H1 (cell line): ENCODE measurements at regions not wholly inside any gene's neighbourhood (a gene's known extent, or its start where the extent isn't known, plus 50 kb on each side); places are given as distances from the start of the nearest gene placed in this dataset.

ENCODE experiments used
- CTCF ChIA-PET: fragments of 300-600 bp; sonication (Branson Sonifier 250); formaldehyde crosslinking; loops from one replicate; lab custom pipeline; 2021; ENCODE audit not compliant: partially characterized antibody; lab: Charles Lee
- POLR2A ChIA-PET: fragments of 300-600 bp; sonication (Branson Sonifier 250); formaldehyde crosslinking; loops from one replicate; lab custom pipeline; 2021; ENCODE audit warnings: inconsistent platforms; ENCODE audit not compliant: partially characterized antibody; lab: Charles Lee
- DNase-seq, 2 experiments: peaks; one replicate each; pipeline versions ENCODE4 v3.0.0 to v3.0.0-alpha.2; 2010 to 2022; ENCODE audit warnings: low spot score in 2 of 2, low read depth in 1 of 2, mixed read lengths in 1 of 2
- FAIRE-seq: peaks from 2 replicates; lab custom pipeline; 2011; peaks lifted over from hg19 to GRCh38; lab: Jason Lieb, UNC
- H2AFZ ChIP-seq: 2 replicates; pipeline ENCODE4 v1.8.1; 2012; ENCODE audit warnings: low read length, inconsistent platforms
- H2AK5ac ChIP-seq: 2 replicates; pipeline ENCODE4 v1.6.1; 2013; ENCODE audit warnings: low read depth, low read length
- H2BK120ac ChIP-seq: replicated peaks from 2 replicates; pipeline ENCODE3; 2013; ENCODE audit warnings: low read depth, low read length, inconsistent platforms
- H2BK12ac ChIP-seq: 2 replicates; pipeline ENCODE4 v1.6.1; 2013; ENCODE audit warnings: low read depth, low read length
- H2BK15ac ChIP-seq: 2 replicates; pipeline ENCODE4 v1.6.1; 2013; ENCODE audit warnings: low read length
- H2BK20ac ChIP-seq: 2 replicates; pipeline ENCODE4 v1.6.1; 2013; ENCODE audit warnings: low read length
- H2BK5ac ChIP-seq: 2 replicates; pipeline ENCODE4 v1.6.1; 2013; ENCODE audit warnings: low read depth, low read length
- H3K14ac ChIP-seq: 2 replicates; pipeline ENCODE4 v1.6.1; 2013; ENCODE audit warnings: inconsistent platforms; ENCODE audit not compliant: insufficient read length
- H3K18ac ChIP-seq: 2 replicates; pipeline ENCODE4 v1.6.1; 2013; ENCODE audit warnings: low read length; ENCODE audit errors: extremely low read depth
- H3K23ac ChIP-seq: 2 replicates; pipeline ENCODE4 v1.6.1; 2013; ENCODE audit warnings: inconsistent platforms; ENCODE audit not compliant: insufficient read length
- H3K23me2 ChIP-seq: 2 replicates; pipeline ENCODE4 v1.6.1; 2013; ENCODE audit warnings: low read depth, low read length
- H3K27ac ChIP-seq: 2 replicates; pipeline ENCODE4 v1.6.1; 2011; ENCODE audit warnings: low read depth, low read length, inconsistent platforms
- H3K27me3 ChIP-seq, 4 experiments: replicated peaks in 1 of 4; 1 replicate in 1 of 4; 2 replicates in 3 of 4; pipeline versions ENCODE4 v1.6.1 to v1.8.1; 2011 to 2013; ENCODE audit warnings: low read length in 3 of 4, mild to moderate bottlenecking in 3 of 4, inconsistent platforms in 2 of 4, mixed read lengths in 2 of 4, moderate library complexity in 1 of 4; ENCODE audit not compliant: control insufficient read depth in 3 of 4, insufficient read depth in 3 of 4; ENCODE audit errors: extremely low read depth in 1 of 4
- H3K36me3 ChIP-seq, 4 experiments: 2 replicates each; pipeline versions ENCODE4 v1.6.1 to v1.8.1; 2011 to 2013; ENCODE audit warnings: mild to moderate bottlenecking in 4 of 4, low read length in 3 of 4, moderate library complexity in 2 of 4, control low read depth in 1 of 4, inconsistent platforms in 1 of 4; ENCODE audit not compliant: insufficient read depth in 4 of 4, control insufficient read depth in 2 of 4
- H3K4ac ChIP-seq: replicated peaks from 2 replicates; pipeline ENCODE3; 2013; ENCODE audit warnings: low read length, low read depth, mixed read lengths, inconsistent platforms; ENCODE audit not compliant: insufficient read length
- H3K4me1 ChIP-seq, 4 experiments: replicated peaks in 1 of 4; 1 replicate in 1 of 4; 2 replicates in 3 of 4; pipeline versions ENCODE4 v1.6.1 to v1.8.1; 2011 to 2013; ENCODE audit warnings: low read length in 3 of 4, inconsistent platforms in 2 of 4, mixed read lengths in 1 of 4; ENCODE audit not compliant: insufficient read depth in 4 of 4, control insufficient read depth in 3 of 4
- H3K4me2 ChIP-seq, 2 experiments: 2 replicates each; pipeline versions ENCODE4 v1.6.1 to v1.8.1; 2011 to 2013; ENCODE audit warnings: low read depth in 2 of 2, low read length in 2 of 2, control low read depth in 1 of 2, inconsistent platforms in 1 of 2, mild to moderate bottlenecking in 1 of 2; ENCODE audit not compliant: insufficient read depth in 1 of 2
- H3K4me3 ChIP-seq, 4 experiments: fragments of 200-600, 300-600 bp in 1 of 4; sonication (generic), shearing (Covaris generic), sonication (Bioruptor Twin) in 1 of 4; 2 replicates each; pipeline versions ENCODE4 v1.5.1 to v1.8.1; 2011 to 2016; ENCODE audit warnings: low read length in 4 of 4, low read depth in 3 of 4, control low read depth in 2 of 4, inconsistent platforms in 2 of 4, mild to moderate bottlenecking in 2 of 4, mixed read lengths in 1 of 4, moderate library complexity in 1 of 4; ENCODE audit not compliant: insufficient read depth in 2 of 4; ENCODE audit errors: extremely low read depth in 1 of 4
- H3K56ac ChIP-seq: replicated peaks from 2 replicates; pipeline ENCODE3; 2013; ENCODE audit warnings: low read depth, mild to moderate bottlenecking, mixed read lengths, low read length, inconsistent platforms; ENCODE audit not compliant: insufficient read length
- H3K79me1 ChIP-seq: 2 replicates; pipeline ENCODE4 v1.6.1; 2013; ENCODE audit warnings: low read depth, low read length, control low read depth
- H3K79me2 ChIP-seq, 2 experiments: 2 replicates each; pipeline versions ENCODE4 v1.6.1 to v1.8.1; 2012 to 2013; ENCODE audit warnings: low read length in 2 of 2, mild to moderate bottlenecking in 2 of 2, inconsistent platforms in 1 of 2; ENCODE audit not compliant: insufficient read depth in 2 of 2, control insufficient read depth in 1 of 2
- H3K9ac ChIP-seq, 4 experiments: replicated peaks in 1 of 4; 1 replicate in 1 of 4; 2 replicates in 3 of 4; pipeline versions ENCODE4 v1.6.1 to v1.8.1; 2011 to 2013; ENCODE audit warnings: low read depth in 3 of 4, low read length in 3 of 4, control low read depth in 2 of 4, mild to moderate bottlenecking in 2 of 4, moderate library complexity in 2 of 4, inconsistent platforms in 1 of 4; ENCODE audit errors: extremely low read depth in 1 of 4
- H3K9me3 ChIP-seq, 2 experiments: 2 replicates each; pipeline versions ENCODE4 v1.6.1 to v1.8.1; 2012 to 2013; ENCODE audit warnings: mild to moderate bottlenecking in 2 of 2, moderate library complexity in 2 of 2, control low read depth in 1 of 2, inconsistent platforms in 1 of 2, low read depth in 1 of 2, low read length in 1 of 2, mixed read lengths in 1 of 2; ENCODE audit not compliant: insufficient read depth in 2 of 2
- H4K20me1 ChIP-seq, 2 experiments: replicated peaks in 1 of 2; 2 replicates each; pipeline versions ENCODE3 to v1.8.1; 2011 to 2013; ENCODE audit warnings: inconsistent platforms in 2 of 2, low read length in 2 of 2, mild to moderate bottlenecking in 1 of 2; ENCODE audit not compliant: insufficient read depth in 2 of 2, control insufficient read depth in 1 of 2
- H4K5ac ChIP-seq: 2 replicates; pipeline ENCODE4 v1.6.1; 2013; ENCODE audit warnings: low read length, low read depth, mixed read lengths, inconsistent platforms; ENCODE audit not compliant: insufficient read length
- H4K8ac ChIP-seq: 2 replicates; pipeline ENCODE4 v1.8.0; 2013; ENCODE audit warnings: mild to moderate bottlenecking, moderate library complexity, low read length, inconsistent platforms; ENCODE audit not compliant: insufficient read depth; ENCODE audit errors: extremely low read depth
- H4K91ac ChIP-seq: replicated peaks from 2 replicates; pipeline ENCODE3; 2013; ENCODE audit warnings: low read length, mixed read lengths, inconsistent platforms; ENCODE audit not compliant: insufficient read length
- BRCA1 ChIP-seq: IDR thresholded peaks from 2 replicates; pipeline ENCODE4 v1.6.1; 2012; ENCODE audit warnings: low read depth, low read length, improper control_type of control experiment
- CREB1 ChIP-seq: IDR thresholded peaks from 2 replicates; pipeline ENCODE4 v1.6.1; 2012; ENCODE audit warnings: inconsistent platforms
- JUND ChIP-seq: IDR thresholded peaks from 2 replicates; pipeline ENCODE4 v1.6.1; 2011; ENCODE audit warnings: mild to moderate bottlenecking, improper control_type of control experiment, low read length
- whole genome bisulfite sequencing, 2 experiments: shearing (Covaris generic) in 1 of 2; methylation state at CpG; one replicate each; pipeline versions ENCODE4 v1.1.6 to v1.1.7; 2013 to 2015; ENCODE audit warnings: low lambda C conversion rate in 2 of 2, mixed read lengths in 2 of 2, inconsistent platforms in 1 of 2, low coverage in 1 of 2, missing lambda C conversion rate in 1 of 2; ENCODE audit not compliant: insufficient replicate concordance in 2 of 2, insufficient coverage in 1 of 2, insufficient read length in 1 of 2; ENCODE audit errors: extremely low coverage in 1 of 2, missing lambda C conversion rate in 1 of 2; 5-methylcytosine and 5-hydroxymethylcytosine counted together

- no peak overlapping the region for H2BK5ac ChIP-seq
- H3K4me2 ChIP-seq = no peak overlapping the region
- H3K9ac ChIP-seq = no peak overlapping the region
- CTCF ChIA-PET = no interaction called here
- H4K5ac ChIP-seq = no peak overlapping the region
- H3K27me3 ChIP-seq = no peaks in the 10 kb centered on the region
- 0 out of 7 replicates have a peak, but pooled peaks cover 0 to 2% (median under 1%) of the 10 kb centered on the region in 4 experiments for H3K4me1 ChIP-seq
- H3K27ac ChIP-seq = no peak overlapping the region
- no peak overlapping the region for H2BK120ac ChIP-seq
- peaks cover 7 to 17% of the 10 kb centered on the region in 2 experiments for H4K20me1 ChIP-seq
- H3K4ac ChIP-seq = no peak overlapping the region
- no peak overlapping the region for H2BK12ac ChIP-seq
- H3K36me3 ChIP-seq = no peaks in the 10 kb centered on the region
- H3K9me3 ChIP-seq = no peaks in the 10 kb centered on the region
- no peak overlapping the region for H3K18ac ChIP-seq
- DNase-seq = no peak
- H3K4me3 ChIP-seq = no peak overlapping the region
- no peak overlapping the region for H4K91ac ChIP-seq
- 90% methylated on average over 28 of the region's 38 CpGs; no CpG with 5 or more reads in 1 of the 2 experiments for WGBS, 2 experiments
- TF ChIP-seq CREB1 = no peak
- TF ChIP-seq BRCA1 = no peak
- TF ChIP-seq JUND = no peak
- TF ChIP-seq, all 59 proteins: peak for 0
- FAIRE-seq = no peak
- Histone ChIP-seq H4K8ac (no peak overlapping the region; the same call in 1 of the 2 replicates), H2AFZ (no peak overlapping the region), H3K56ac (no peak overlapping the region), H3K79me1 (peaks cover 2% of the 10 kb centered on the region; the same call in 1 of the 2 replicates), H2BK20ac (no peak overlapping the region), H2BK15ac (no peak overlapping the region), H3K79me2 (no peaks in the 10 kb centered on the region), H3K14ac (no peak overlapping the region), H3K23ac (no peak overlapping the region), H3K23me2 (no peaks in the 10 kb centered on the region), H2AK5ac (no peak overlapping the region)
- POLR2A ChIA-PET = no interaction called here
Observed at GRCh38 chr22:48559647-48560388, 1267.9 kb downstream of the BRD1 start.
